K562 (cell line): ENCODE measurements at regions not wholly inside any gene's neighbourhood (a gene's known extent, or its start where the extent isn't known, plus 50 kb on each side); places are given as distances from the start of the nearest gene placed in this dataset.

Experiments used
- BRD4 ChIP-seq: fragments of 200-600 bp; sonication (generic); IDR thresholded peaks from 2 replicates; pipeline ENCODE4 v1.6.1; 2017; ENCODE audit warnings: inconsistent platforms
- C11orf30 ChIP-seq: fragments of 450-650 bp; IDR thresholded peaks from 2 replicates; pipeline ENCODE4 v1.6.1; 2016; ENCODE audit warnings: low read depth, mild to moderate bottlenecking
- ELF2 ChIP-seq: fragments of 250-450 bp; sonication (Bioruptor Pico); IDR thresholded peaks from 2 replicates; pipeline ENCODE4 v1.5.0; 2021; ENCODE audit warnings: mild to moderate bottlenecking
- ESRRA ChIP-seq: fragments of 450-650 bp; IDR thresholded peaks from 2 replicates; pipeline ENCODE4 v1.6.1; 2014; ENCODE audit warnings: low read depth, mild to moderate bottlenecking, moderate library complexity, borderline replicate concordance
- LCOR ChIP-seq: sonication (generic); formaldehyde crosslinking; IDR thresholded peaks from 2 replicates; pipeline ENCODE4 v1.8.0; 2022; ENCODE audit warnings: mild to moderate bottlenecking, missing genetic modification reagents
- NFXL1 ChIP-seq: fragments of 450-650 bp; formaldehyde crosslinking; IDR thresholded peaks from 2 replicates; pipeline ENCODE4 v1.4.0; 2021; ENCODE audit warnings: mild to moderate bottlenecking
- NR2C2 ChIP-seq, 2 experiments: fragments of 200-800 bp in 1 of 2; sonication (Bioruptor generic) in 1 of 2; sonication (generic) in 1 of 2; formaldehyde crosslinking in 1 of 2; IDR thresholded peaks; 2 replicates each; pipeline versions ENCODE4 v1.6.1 to v1.8.0; 2016 to 2022; ENCODE audit warnings: mild to moderate bottlenecking in 1 of 2, missing compliant biosample characterization in 1 of 2, missing genetic modification characterization in 1 of 2, missing genetic modification reagents in 1 of 2
- NR4A1 ChIP-seq, 2 experiments: fragments of 250-450 bp in 1 of 2; fragments of 450-650 bp in 1 of 2; sonication (Bioruptor Pico) in 1 of 2; IDR thresholded peaks; 2 replicates each; pipeline versions ENCODE4 v1.4.0 to v1.6.1; 2016 to 2020; ENCODE audit warnings: mild to moderate bottlenecking in 2 of 2, missing compliant biosample characterization in 1 of 2, missing genetic modification characterization in 1 of 2, moderate library complexity in 1 of 2
- RFX7 ChIP-seq: fragments of 250-450 bp; sonication (Bioruptor Pico); IDR thresholded peaks from 2 replicates; pipeline ENCODE4 v1.5.1; 2021; ENCODE audit warnings: mild to moderate bottlenecking
- SLC30A9 ChIP-seq: fragments of 250-450 bp; sonication (Bioruptor Pico); IDR thresholded peaks from 2 replicates; pipeline ENCODE4 v1.8.0; 2022; ENCODE audit warnings: mild to moderate bottlenecking, moderate library complexity
- TCFL5 ChIP-seq: fragments of 250-450 bp; sonication (Bioruptor Pico); conservative IDR thresholded peaks from 2 replicates; pipeline ENCODE4 v1.6.1; 2021; ENCODE audit warnings: mild to moderate bottlenecking, moderate library complexity, matching md5 sums
- TEAD1 ChIP-seq, 2 experiments: fragments of 450-650 bp in 1 of 2; sonication (generic) in 1 of 2; formaldehyde crosslinking; IDR thresholded peaks; 2 replicates each; pipeline versions ENCODE4 v1.4.0 to v1.8.0; 2020 to 2022; ENCODE audit warnings: mild to moderate bottlenecking in 2 of 2, missing genetic modification reagents in 1 of 2
- TEAD2 ChIP-seq: fragments of 450-650 bp; IDR thresholded peaks from 2 replicates; pipeline ENCODE4 v1.6.1; 2016; ENCODE audit warnings: missing genetic modification characterization, control low read depth, missing compliant biosample characterization
- ZNF707 ChIP-seq: fragments of 250-450 bp; sonication (Bioruptor Pico); conservative IDR thresholded peaks from 2 replicates; pipeline ENCODE4 v1.8.0; 2022; ENCODE audit warnings: inconsistent platforms, mild to moderate bottlenecking, moderate library complexity
- ZSCAN29 ChIP-seq: fragments of 450-650 bp; IDR thresholded peaks from 2 replicates; pipeline ENCODE4 v1.6.1; 2017
- TF ChIP-seq, protein P1 (sequence below): sonication (generic); formaldehyde crosslinking; IDR thresholded peaks from 2 replicates; pipeline ENCODE4 v1.8.1; 2023; ENCODE audit warnings: mild to moderate bottlenecking, missing genetic modification reagents, moderate library complexity
- TF ChIP-seq, protein P2 (sequence below), 2 experiments: fragments of 450-650 bp in 1 of 2; sonication (generic) in 1 of 2; formaldehyde crosslinking in 1 of 2; IDR thresholded peaks; 2 replicates each; pipeline versions ENCODE4 v1.7.1 to v1.9.0; 2016 to 2022; ENCODE audit warnings: inconsistent platforms in 1 of 2, mild to moderate bottlenecking in 1 of 2, missing genetic modification reagents in 1 of 2

DNA sequence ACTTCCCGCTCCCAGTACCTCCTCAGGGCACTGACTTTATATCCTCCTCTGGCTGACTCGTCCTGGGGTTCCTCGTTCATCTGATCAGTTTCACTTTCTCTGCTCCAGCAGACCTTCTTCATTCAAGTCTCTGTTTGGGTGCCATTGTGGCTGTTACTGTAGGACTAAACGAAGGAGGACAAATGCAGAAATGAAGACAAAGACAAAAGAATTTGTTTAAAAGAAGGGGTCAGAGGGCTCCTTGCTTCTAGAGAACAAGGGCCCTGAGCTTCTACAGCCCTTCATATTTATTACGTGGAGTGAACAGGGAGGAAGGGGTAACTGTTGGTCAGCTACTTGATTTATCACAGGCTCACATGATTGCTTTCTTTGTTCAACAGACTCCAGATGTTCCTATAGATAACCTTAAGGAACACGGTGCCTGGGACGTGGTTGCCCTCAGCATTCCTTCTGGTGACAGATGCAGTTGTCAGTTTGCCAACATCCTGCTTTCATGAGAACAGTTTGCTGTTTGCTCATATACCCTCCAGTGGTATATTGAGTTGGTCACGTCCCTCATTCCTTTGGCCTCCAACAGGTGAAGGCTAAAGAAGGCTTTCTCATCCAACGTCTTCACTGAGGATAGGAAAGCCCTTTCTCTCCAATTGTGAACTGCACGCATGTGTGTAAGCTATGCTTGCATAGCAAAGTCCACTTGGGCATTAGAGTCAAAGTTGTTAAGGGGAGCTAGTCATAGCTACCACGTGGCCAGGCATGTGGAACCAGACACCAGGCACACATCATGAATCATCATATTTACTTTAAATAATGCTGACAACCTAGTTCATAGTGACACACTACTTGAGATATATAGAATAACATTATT, 69.1 kb upstream of the BTN3A2 start (continued):
- TF ChIP-seq LCOR (CRISPR knock-in tag) (peak; percentile 91), C11orf30 (peak; percentile 97), SLC30A9 (CRISPR knock-in tag) (no peak), ELF2 (CRISPR knock-in tag) (peak; percentile 15; the same call in 1 of the 2 replicates), NR2C2 (CRISPR knock-in tag; IDR thresholded peaks at IDR 0.05) (0 out of 2 replicates have a peak, but pooled peaks have one; percentile 55), NR2C2 (tag; IDR thresholded peaks at IDR 0.05) (peak; percentile 86), NFXL1 (CRISPR knock-in tag) (no peak), ZNF707 (CRISPR knock-in tag) (0 out of 2 replicates have a peak, but pooled peaks have one; percentile 33), ZSCAN29 (no peak), TEAD2 (peak; percentile 12; the same call in 1 of the 2 replicates), NR4A1 (CRISPR knock-in tag; IDR thresholded peaks at IDR 0.05) (0 out of 2 replicates have a peak, but pooled peaks have one; percentile 46), NR4A1 (tag; IDR thresholded peaks at IDR 0.05) (peak; percentile 84; the same call in 1 of the 2 replicates), TEAD1 (CRISPR knock-in tag; IDR thresholded peaks at IDR 0.05) (peak; percentile 93 to 95), TCFL5 (CRISPR knock-in tag) (no peak), ESRRA (peak; percentile 77; the same call in 1 of the 2 replicates), RFX7 (0 out of 2 replicates have a peak, but pooled peaks have one; percentile 3), BRD4 (peak; percentile 87; the same call in 1 of the 2 replicates)
- TF ChIP-seq, protein P1, sequence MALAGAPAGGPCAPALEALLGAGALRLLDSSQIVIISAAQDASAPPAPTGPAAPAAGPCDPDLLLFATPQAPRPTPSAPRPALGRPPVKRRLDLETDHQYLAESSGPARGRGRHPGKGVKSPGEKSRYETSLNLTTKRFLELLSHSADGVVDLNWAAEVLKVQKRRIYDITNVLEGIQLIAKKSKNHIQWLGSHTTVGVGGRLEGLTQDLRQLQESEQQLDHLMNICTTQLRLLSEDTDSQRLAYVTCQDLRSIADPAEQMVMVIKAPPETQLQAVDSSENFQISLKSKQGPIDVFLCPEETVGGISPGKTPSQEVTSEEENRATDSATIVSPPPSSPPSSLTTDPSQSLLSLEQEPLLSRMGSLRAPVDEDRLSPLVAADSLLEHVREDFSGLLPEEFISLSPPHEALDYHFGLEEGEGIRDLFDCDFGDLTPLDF (CRISPR knock-in tag): peak; percentile 32
- TF ChIP-seq, protein P2, sequence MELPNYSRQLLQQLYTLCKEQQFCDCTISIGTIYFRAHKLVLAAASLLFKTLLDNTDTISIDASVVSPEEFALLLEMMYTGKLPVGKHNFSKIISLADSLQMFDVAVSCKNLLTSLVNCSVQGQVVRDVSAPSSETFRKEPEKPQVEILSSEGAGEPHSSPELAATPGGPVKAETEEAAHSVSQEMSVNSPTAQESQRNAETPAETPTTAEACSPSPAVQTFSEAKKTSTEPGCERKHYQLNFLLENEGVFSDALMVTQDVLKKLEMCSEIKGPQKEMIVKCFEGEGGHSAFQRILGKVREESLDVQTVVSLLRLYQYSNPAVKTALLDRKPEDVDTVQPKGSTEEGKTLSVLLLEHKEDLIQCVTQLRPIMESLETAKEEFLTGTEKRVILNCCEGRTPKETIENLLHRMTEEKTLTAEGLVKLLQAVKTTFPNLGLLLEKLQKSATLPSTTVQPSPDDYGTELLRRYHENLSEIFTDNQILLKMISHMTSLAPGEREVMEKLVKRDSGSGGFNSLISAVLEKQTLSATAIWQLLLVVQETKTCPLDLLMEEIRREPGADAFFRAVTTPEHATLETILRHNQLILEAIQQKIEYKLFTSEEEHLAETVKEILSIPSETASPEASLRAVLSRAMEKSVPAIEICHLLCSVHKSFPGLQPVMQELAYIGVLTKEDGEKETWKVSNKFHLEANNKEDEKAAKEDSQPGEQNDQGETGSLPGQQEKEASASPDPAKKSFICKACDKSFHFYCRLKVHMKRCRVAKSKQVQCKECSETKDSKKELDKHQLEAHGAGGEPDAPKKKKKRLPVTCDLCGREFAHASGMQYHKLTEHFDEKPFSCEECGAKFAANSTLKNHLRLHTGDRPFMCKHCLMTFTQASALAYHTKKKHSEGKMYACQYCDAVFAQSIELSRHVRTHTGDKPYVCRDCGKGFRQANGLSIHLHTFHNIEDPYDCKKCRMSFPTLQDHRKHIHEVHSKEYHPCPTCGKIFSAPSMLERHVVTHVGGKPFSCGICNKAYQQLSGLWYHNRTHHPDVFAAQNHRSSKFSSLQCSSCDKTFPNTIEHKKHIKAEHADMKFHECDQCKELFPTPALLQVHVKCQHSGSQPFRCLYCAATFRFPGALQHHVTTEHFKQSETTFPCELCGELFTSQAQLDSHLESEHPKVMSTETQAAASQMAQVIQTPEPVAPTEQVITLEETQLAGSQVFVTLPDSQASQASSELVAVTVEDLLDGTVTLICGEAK (IDR thresholded peaks at IDR 0.05): no peak
- TF ChIP-seq, protein P2 (CRISPR knock-in tag; IDR thresholded peaks at IDR 0.05): no peak
